DND-41 (cell line): ENCODE measurements at regions not wholly inside any gene's neighbourhood (a gene's known extent, or its start where the extent isn't known, plus 50 kb on each side); places are given as distances from the start of the nearest gene placed in this dataset.

ENCODE experiments used
- ATAC-seq: fragments of 200-7000 bp; cut with Tn5 transposase; 3 replicates; pipeline ENCODE4 v1.9.1; 2021; ENCODE audit warnings: low read depth; ENCODE audit not compliant: insufficient read depth
- DNase-seq: peaks from one replicate; pipeline ENCODE4 v3.0.0-alpha.2; 2020
- H2AFZ ChIP-seq: 2 replicates; pipeline ENCODE4 v1.6.0; 2012; ENCODE audit warnings: low read depth, low read length
- H3K27ac ChIP-seq: 2 replicates; pipeline ENCODE4 v1.5.1; 2012; ENCODE audit warnings: low read length, inconsistent platforms
- H3K27me3 ChIP-seq: fragments of 200-600 bp; sonication (generic); 2 replicates; pipeline ENCODE4 v1.6.0; 2012; ENCODE audit warnings: low read length, mild to moderate bottlenecking, inconsistent platforms; ENCODE audit not compliant: insufficient read depth, poor library complexity
- H3K36me3 ChIP-seq: 2 replicates; pipeline ENCODE4 v1.5.1; 2012; ENCODE audit warnings: low read length, inconsistent platforms; ENCODE audit not compliant: insufficient read depth
- H3K4me1 ChIP-seq: 2 replicates; pipeline ENCODE4 v1.5.1; 2012; ENCODE audit warnings: mild to moderate bottlenecking, low read length; ENCODE audit not compliant: insufficient read depth
- H3K4me2 ChIP-seq: 2 replicates; pipeline ENCODE4 v1.6.0; 2012; ENCODE audit warnings: mild to moderate bottlenecking, moderate library complexity, low read length, inconsistent platforms; ENCODE audit not compliant: insufficient read depth
- H3K4me3 ChIP-seq, 2 experiments: fragments of 200-600 bp in 1 of 2; shearing (Covaris generic) in 1 of 2; 2 replicates each; pipeline ENCODE4 v1.5.1; 2012 to 2016; ENCODE audit warnings: inconsistent platforms in 2 of 2, low read length in 2 of 2, mild to moderate bottlenecking in 2 of 2, low read depth in 1 of 2, moderate library complexity in 1 of 2
- H3K79me2 ChIP-seq: 2 replicates; pipeline ENCODE4 v1.6.0; 2012; ENCODE audit warnings: low read length, inconsistent platforms; ENCODE audit not compliant: insufficient read depth
- H3K9ac ChIP-seq: 2 replicates; pipeline ENCODE4 v1.6.0; 2012; ENCODE audit warnings: low read depth, mild to moderate bottlenecking, inconsistent platforms, low read length, moderate library complexity
- H3K9me3 ChIP-seq: 2 replicates; pipeline ENCODE4 v1.5.1; 2012; ENCODE audit warnings: low read length, moderate library complexity, mild to moderate bottlenecking, inconsistent platforms; ENCODE audit not compliant: insufficient read depth, severe bottlenecking
- H4K20me1 ChIP-seq: 2 replicates; pipeline ENCODE4 v1.6.0; 2012; ENCODE audit warnings: low read length; ENCODE audit not compliant: insufficient read depth
- EZH2 ChIP-seq: IDR thresholded peaks from 3 replicates; pipeline ENCODE4 v1.6.1; 2012; ENCODE audit warnings: borderline replicate concordance, low read depth, mild to moderate bottlenecking, moderate library complexity, low read length, inconsistent platforms; ENCODE audit not compliant: severe bottlenecking
- TF ChIP-seq, protein P1 (sequence below): IDR thresholded peaks from 2 replicates; pipeline ENCODE4 v1.5.1; 2012; ENCODE audit warnings: borderline replicate concordance, low read length, moderate library complexity, mild to moderate bottlenecking; ENCODE audit not compliant: poor library complexity, severe bottlenecking; ENCODE audit errors: extremely low read depth

DNA sequence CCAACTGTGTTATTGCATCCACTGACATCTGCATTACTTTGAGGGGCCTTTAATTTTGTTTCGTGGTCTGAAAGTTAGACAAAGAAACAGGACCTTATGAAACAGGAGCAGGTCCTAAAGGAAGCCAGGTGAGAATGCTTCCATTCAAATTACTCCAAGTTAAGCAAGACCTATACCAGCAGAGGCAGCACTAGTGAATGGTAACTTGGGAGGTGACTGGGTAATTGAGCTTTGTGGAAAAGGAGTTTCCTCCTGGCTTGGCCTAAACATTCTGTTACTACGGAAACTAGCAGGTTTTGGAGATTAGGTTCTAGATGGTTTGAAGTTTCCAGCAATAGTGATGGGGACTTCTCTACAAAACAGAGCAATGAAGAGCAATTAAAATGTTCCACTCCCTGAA, 173.5 kb downstream of the NKX6-1 start:
- H2AFZ ChIP-seq, result no peak overlapping the region
- H3K4me1 ChIP-seq, result no peaks in the 10 kb centered on the region
- no peak overlapping the region for H3K4me3 ChIP-seq
- no peaks in the 10 kb centered on the region for H4K20me1 ChIP-seq
- no peaks in the 10 kb centered on the region for H3K9me3 ChIP-seq
- H3K36me3 ChIP-seq, result no peaks in the 10 kb centered on the region
- DNase-seq (no peak), ATAC-seq (no peak)
- no peaks in the 10 kb centered on the region for H3K27me3 ChIP-seq
- no peak overlapping the region for H3K9ac ChIP-seq
- no peaks in the 10 kb centered on the region for H3K79me2 ChIP-seq
- no peak overlapping the region for H3K4me2 ChIP-seq
- no peak overlapping the region for H3K27ac ChIP-seq
- TF ChIP-seq EZH2, result no peak
- TF ChIP-seq, protein P1, sequence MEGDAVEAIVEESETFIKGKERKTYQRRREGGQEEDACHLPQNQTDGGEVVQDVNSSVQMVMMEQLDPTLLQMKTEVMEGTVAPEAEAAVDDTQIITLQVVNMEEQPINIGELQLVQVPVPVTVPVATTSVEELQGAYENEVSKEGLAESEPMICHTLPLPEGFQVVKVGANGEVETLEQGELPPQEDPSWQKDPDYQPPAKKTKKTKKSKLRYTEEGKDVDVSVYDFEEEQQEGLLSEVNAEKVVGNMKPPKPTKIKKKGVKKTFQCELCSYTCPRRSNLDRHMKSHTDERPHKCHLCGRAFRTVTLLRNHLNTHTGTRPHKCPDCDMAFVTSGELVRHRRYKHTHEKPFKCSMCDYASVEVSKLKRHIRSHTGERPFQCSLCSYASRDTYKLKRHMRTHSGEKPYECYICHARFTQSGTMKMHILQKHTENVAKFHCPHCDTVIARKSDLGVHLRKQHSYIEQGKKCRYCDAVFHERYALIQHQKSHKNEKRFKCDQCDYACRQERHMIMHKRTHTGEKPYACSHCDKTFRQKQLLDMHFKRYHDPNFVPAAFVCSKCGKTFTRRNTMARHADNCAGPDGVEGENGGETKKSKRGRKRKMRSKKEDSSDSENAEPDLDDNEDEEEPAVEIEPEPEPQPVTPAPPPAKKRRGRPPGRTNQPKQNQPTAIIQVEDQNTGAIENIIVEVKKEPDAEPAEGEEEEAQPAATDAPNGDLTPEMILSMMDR, result no peak

DNA sequence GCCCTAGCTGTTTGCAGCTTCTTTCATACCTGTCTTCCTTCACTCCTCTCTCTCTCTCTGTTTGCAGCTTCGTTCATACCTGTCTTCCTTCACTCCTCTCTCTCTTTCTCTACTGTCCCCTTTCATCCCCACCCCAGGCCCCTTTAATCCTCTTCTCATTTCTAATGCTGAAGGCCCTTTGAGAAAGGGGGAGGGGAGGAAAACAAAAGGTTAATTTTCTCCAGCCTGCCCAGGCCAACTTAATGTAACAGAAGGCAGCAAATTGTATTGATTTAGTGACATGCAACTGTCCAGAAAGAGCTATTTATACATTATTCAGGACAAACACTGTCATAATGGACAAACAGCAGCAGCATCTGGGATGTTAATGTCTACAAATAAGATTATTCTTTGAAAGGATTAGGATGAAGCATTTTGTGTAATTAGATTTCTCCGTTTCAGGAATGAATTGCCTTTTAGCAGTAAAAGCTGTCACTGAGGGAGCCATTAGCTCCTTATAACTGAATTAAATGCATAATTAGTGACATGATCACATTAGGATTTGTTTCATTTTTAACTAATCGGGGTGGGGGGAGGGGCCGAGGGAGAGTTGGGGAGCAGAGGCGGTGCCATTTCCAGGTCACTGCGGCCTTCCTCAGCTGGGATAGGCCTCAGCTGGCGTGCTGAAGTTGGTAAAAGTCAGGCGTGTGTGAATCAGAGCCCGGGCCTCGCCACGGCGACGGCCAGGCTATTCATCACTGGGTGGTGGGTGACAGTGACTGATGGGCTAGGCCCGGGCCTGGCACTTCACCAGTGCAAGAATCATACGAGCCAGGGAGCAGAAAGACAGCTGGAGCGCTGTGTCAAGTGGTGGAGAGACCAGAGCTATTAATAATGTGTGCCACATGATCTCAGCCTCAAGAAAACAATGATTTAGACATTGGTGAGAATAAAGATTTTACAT, 174.5 kb downstream of the NKX6-1 start:
- Histone ChIP-seq H4K20me1 (no peaks in the 10 kb centered on the region), H3K36me3 (no peaks in the 10 kb centered on the region), H3K79me2 (no peaks in the 10 kb centered on the region), H3K27ac (no peak overlapping the region), H2AFZ (no peak overlapping the region), H3K4me1 (no peaks in the 10 kb centered on the region), H3K9me3 (no peaks in the 10 kb centered on the region), H3K27me3 (no peaks in the 10 kb centered on the region), H3K4me2 (no peak overlapping the region), H3K4me3 (no peak overlapping the region), H3K9ac (no peak overlapping the region)
- DNase-seq, result no peak
- no peak for ATAC-seq
- TF ChIP-seq EZH2, result no peak
- TF ChIP-seq, protein P1, result no peak

DNA sequence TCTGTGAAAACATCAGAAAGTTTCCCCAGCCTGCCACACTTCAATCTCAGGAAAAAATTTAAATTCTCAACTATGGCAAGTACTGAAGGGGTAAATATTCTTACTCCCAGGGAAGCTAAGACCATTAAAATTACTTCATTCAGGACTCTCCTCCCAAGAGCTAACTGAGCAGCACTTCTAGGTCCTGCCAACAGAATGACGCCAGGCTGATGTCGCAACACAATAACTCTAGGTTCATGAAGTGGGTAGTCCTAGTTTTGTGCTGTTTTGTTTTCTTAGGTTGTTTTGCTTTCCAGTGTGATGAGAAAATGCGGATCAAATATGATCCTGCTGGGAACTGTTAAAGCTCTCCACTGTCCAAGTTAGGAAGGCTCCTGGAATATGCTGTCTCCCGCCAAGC, 180.0 kb downstream of the NKX6-1 start:
- no peak overlapping the region for H2AFZ ChIP-seq
- no peaks in the 10 kb centered on the region for H4K20me1 ChIP-seq
- ATAC-seq (no peak), DNase-seq (no peak)
- TF ChIP-seq EZH2, result no peak
- TF ChIP-seq, protein P1, result no peak
- no peak overlapping the region for H3K4me2 ChIP-seq
- no peaks in the 10 kb centered on the region for H3K4me1 ChIP-seq
- H3K9me3 ChIP-seq, result no peaks in the 10 kb centered on the region
- H3K79me2 ChIP-seq, result no peaks in the 10 kb centered on the region
- no peak overlapping the region for H3K4me3 ChIP-seq
- no peaks in the 10 kb centered on the region for H3K27me3 ChIP-seq
- no peak overlapping the region for H3K27ac ChIP-seq
- no peaks in the 10 kb centered on the region for H3K36me3 ChIP-seq
- H3K9ac ChIP-seq, result no peak overlapping the region
